ENCODE measurements at regions not wholly inside any gene's neighbourhood (a gene's known extent, or its start where the extent isn't known, plus 50 kb on each side); places are given as distances from the start of the nearest gene placed in this dataset.

DNA sequence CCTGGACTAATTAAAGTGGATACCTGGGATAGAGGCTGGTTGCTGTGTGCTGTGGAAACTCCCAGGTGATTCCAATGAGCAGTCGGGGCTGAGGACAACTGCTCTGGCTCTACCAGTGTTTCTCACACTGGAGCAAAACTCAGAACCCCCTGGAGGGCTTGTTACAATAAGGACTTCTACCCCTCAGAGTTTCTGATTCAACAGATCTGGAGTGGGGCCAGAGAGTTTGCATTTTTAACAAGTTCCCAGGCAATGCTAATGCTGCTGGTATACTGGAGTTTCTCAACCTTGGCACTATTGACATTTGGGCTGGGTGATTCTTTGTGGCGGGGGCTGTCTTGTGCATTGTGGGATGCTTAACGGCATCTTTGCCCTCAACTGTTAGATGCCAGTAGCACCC lies 353.7 kb downstream of the MIAT start:
- TF ChIP-seq, protein P1, sequence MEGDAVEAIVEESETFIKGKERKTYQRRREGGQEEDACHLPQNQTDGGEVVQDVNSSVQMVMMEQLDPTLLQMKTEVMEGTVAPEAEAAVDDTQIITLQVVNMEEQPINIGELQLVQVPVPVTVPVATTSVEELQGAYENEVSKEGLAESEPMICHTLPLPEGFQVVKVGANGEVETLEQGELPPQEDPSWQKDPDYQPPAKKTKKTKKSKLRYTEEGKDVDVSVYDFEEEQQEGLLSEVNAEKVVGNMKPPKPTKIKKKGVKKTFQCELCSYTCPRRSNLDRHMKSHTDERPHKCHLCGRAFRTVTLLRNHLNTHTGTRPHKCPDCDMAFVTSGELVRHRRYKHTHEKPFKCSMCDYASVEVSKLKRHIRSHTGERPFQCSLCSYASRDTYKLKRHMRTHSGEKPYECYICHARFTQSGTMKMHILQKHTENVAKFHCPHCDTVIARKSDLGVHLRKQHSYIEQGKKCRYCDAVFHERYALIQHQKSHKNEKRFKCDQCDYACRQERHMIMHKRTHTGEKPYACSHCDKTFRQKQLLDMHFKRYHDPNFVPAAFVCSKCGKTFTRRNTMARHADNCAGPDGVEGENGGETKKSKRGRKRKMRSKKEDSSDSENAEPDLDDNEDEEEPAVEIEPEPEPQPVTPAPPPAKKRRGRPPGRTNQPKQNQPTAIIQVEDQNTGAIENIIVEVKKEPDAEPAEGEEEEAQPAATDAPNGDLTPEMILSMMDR (IDR thresholded peaks at IDR 0.05): no peak
- no peak for TF ChIP-seq EZH2 (IDR thresholded peaks at IDR 0.05; ENCODE audit: borderline replicate concordance, insufficient read depth, low read depth, low read length, poor library complexity, severe bottlenecking)
